HG03354 (cell line): ENCODE measurements at regions not wholly inside any gene's neighbourhood (a gene's known extent, or its start where the extent isn't known, plus 50 kb on each side); places are given as distances from the start of the nearest gene placed in this dataset.
"Not testable (repeated sequence)": the region's sequence is repeated elsewhere in the genome, so short reads cannot be mapped to it uniquely, and the experiment has no call there.

Source experiments
- ATAC-seq: cut with Tn5 transposase; IDR thresholded peaks from one replicate; pipeline ENCODE4 v1.9.1; 2021; ENCODE audit warnings: mild to moderate bottlenecking; ENCODE audit not compliant: unreplicated experiment, poor library complexity, severe bottlenecking

- ATAC-seq, result no peak
These were observed 577.0 kb upstream of the CDH11 start for GRCh38 chr16:65698791-65699321.

GRCh38 chr16:65697521-65697920 lies 575.7 kb upstream of the CDH11 start:
- no peak for ATAC-seq

- no peak for ATAC-seq
These were observed 575.2 kb upstream of the CDH11 start for GRCh38 chr16:65697065-65697464.

GRCh38 chr16:65691846-65692245 lies 570.0 kb upstream of the CDH11 start:
- ATAC-seq, result not testable (repeated sequence)

- ATAC-seq, result no peak
These were observed 567.9 kb upstream of the CDH11 start for GRCh38 chr16:65689726-65690125.

- ATAC-seq, result no peak
These were observed 566.4 kb upstream of the CDH11 start for GRCh38 chr16:65688301-65688700.

GRCh38 chr16:65684230-65684629 lies 562.4 kb upstream of the CDH11 start:
- no peak for ATAC-seq

GRCh38 chr16:65681406-65681805 lies 559.5 kb upstream of the CDH11 start:
- ATAC-seq, result no peak

GRCh38 chr16:65679785-65680184 lies 557.9 kb upstream of the CDH11 start:
- no peak for ATAC-seq

GRCh38 chr16:65675161-65675560 lies 553.3 kb upstream of the CDH11 start:
- no peak for ATAC-seq

- ATAC-seq, result no peak
These were observed 551.1 kb upstream of the CDH11 start for GRCh38 chr16:65672960-65673359.

- no peak for ATAC-seq
These were observed 549.2 kb upstream of the CDH11 start for GRCh38 chr16:65671071-65671470.

- no peak for ATAC-seq
These were observed 546.3 kb upstream of the CDH11 start for GRCh38 chr16:65668064-65668595.

GRCh38 chr16:65667011-65667578 lies 545.2 kb upstream of the CDH11 start:
- ATAC-seq, result no peak

GRCh38 chr16:65666132-65666941 lies 544.5 kb upstream of the CDH11 start:
- ATAC-seq, result no peak

GRCh38 chr16:65665586-65665985 lies 543.7 kb upstream of the CDH11 start:
- ATAC-seq, result no peak

- no peak for ATAC-seq
These were observed 541.9 kb upstream of the CDH11 start for GRCh38 chr16:65663774-65664173.

GRCh38 chr16:65662256-65662655 lies 540.4 kb upstream of the CDH11 start:
- ATAC-seq, result no peak

- no peak for ATAC-seq
These were observed 539.7 kb upstream of the CDH11 start for GRCh38 chr16:65661558-65661957.

- ATAC-seq, result no peak
These were observed 538.5 kb upstream of the CDH11 start for GRCh38 chr16:65660390-65660789.

GRCh38 chr16:65659758-65660157 lies 537.9 kb upstream of the CDH11 start:
- ATAC-seq, result no peak
